Uterus (tissue), 2 donors: ENCODE measurements at regions not wholly inside any gene's neighbourhood (a gene's known extent, or its start where the extent isn't known, plus 50 kb on each side); places are given as distances from the start of the nearest gene placed in this dataset.

Experiments used
- POLR2A ChIP-seq, 2 donors: fragments of 450-650 bp; IDR thresholded peaks; one replicate each; pipeline ENCODE4 v1.6.1; 2016; ENCODE audit warnings: antibody characterized with exemption in 2 of 2, mild to moderate bottlenecking in 1 of 2, moderate library complexity in 1 of 2
- TF ChIP-seq, protein P1 (sequence below), 4 experiments: fragments of 200-600 bp in 2 of 4; fragments of 450-650 bp in 2 of 4; sonication (generic) in 2 of 4; IDR thresholded peaks; one replicate each; pipeline ENCODE4 v1.5.1; 2016 to 2019; ENCODE audit warnings: antibody characterized with exemption in 4 of 4, mild to moderate bottlenecking in 2 of 4, moderate library complexity in 1 of 4

- TF ChIP-seq, protein P1, sequence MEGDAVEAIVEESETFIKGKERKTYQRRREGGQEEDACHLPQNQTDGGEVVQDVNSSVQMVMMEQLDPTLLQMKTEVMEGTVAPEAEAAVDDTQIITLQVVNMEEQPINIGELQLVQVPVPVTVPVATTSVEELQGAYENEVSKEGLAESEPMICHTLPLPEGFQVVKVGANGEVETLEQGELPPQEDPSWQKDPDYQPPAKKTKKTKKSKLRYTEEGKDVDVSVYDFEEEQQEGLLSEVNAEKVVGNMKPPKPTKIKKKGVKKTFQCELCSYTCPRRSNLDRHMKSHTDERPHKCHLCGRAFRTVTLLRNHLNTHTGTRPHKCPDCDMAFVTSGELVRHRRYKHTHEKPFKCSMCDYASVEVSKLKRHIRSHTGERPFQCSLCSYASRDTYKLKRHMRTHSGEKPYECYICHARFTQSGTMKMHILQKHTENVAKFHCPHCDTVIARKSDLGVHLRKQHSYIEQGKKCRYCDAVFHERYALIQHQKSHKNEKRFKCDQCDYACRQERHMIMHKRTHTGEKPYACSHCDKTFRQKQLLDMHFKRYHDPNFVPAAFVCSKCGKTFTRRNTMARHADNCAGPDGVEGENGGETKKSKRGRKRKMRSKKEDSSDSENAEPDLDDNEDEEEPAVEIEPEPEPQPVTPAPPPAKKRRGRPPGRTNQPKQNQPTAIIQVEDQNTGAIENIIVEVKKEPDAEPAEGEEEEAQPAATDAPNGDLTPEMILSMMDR (IDR thresholded peaks at IDR 0.05): no peak
- TF ChIP-seq POLR2A (IDR thresholded peaks at IDR 0.05): no peak
Measured at GRCh38 chr6:84897011-84897410, 132.6 kb upstream of the TBX18 start.
